NCI-H146 treated with DMSO at 0.1 percent for 48 hours (cell line): ENCODE measurements at regions not wholly inside any gene's neighbourhood (a gene's known extent, or its start where the extent isn't known, plus 50 kb on each side); places are given as distances from the start of the nearest gene placed in this dataset.

ENCODE experiments used
- DNase-seq: peaks from one replicate; lab custom pipeline; 2025; ENCODE audit not compliant: unreplicated experiment; lab: John Stamatoyannopoulos, UW

- DNase-seq = no peak
These were observed 148.2 kb upstream of the MOCS1 start for GRCh38 chr6:40082278-40083043.

GRCh38 chr6:40077736-40078135 lies 143.5 kb upstream of the MOCS1 start:
- DNase-seq = no peak

GRCh38 chr6:40077315-40077714 lies 143.1 kb upstream of the MOCS1 start:
- no peak for DNase-seq

- DNase-seq = no peak
These were observed 140.9 kb upstream of the MOCS1 start for GRCh38 chr6:40075056-40075590.

GRCh38 chr6:40074306-40075055 lies 140.2 kb upstream of the MOCS1 start:
- no peak for DNase-seq

- no peak for DNase-seq
These were observed 132.1 kb upstream of the MOCS1 start for GRCh38 chr6:40066372-40066771.

GRCh38 chr6:40056865-40057264 lies 122.6 kb upstream of the MOCS1 start:
- DNase-seq = no peak

- DNase-seq = no peak
These were observed 120.3 kb upstream of the MOCS1 start for GRCh38 chr6:40054602-40055001.

- no peak for DNase-seq
These were observed 119.9 kb upstream of the MOCS1 start for GRCh38 chr6:40054186-40054585.

- no peak for DNase-seq
These were observed 114.9 kb upstream of the MOCS1 start for GRCh38 chr6:40049128-40049527.

GRCh38 chr6:40044196-40044595 lies 109.9 kb upstream of the MOCS1 start:
- no peak for DNase-seq

GRCh38 chr6:40042232-40042631 lies 108.0 kb upstream of the MOCS1 start:
- no peak for DNase-seq

- DNase-seq = no peak
These were observed 104.8 kb upstream of the MOCS1 start for GRCh38 chr6:40039042-40039441.

GRCh38 chr6:40038626-40039025 lies 104.4 kb upstream of the MOCS1 start:
- no peak for DNase-seq

- no peak for DNase-seq
These were observed 103.0 kb upstream of the MOCS1 start for GRCh38 chr6:40037271-40037670.

- DNase-seq = no peak
These were observed 101.9 kb upstream of the MOCS1 start for GRCh38 chr6:40036186-40036585.

GRCh38 chr6:40028449-40028848 lies 94.2 kb upstream of the MOCS1 start:
- no peak for DNase-seq

GRCh38 chr6:40022867-40023266 lies 88.6 kb upstream of the MOCS1 start:
- DNase-seq = no peak

GRCh38 chr6:40020166-40020565 lies 85.9 kb upstream of the MOCS1 start:
- no peak for DNase-seq

GRCh38 chr6:40015530-40015929 lies 81.3 kb upstream of the MOCS1 start:
- no peak for DNase-seq

- no peak for DNase-seq
These were observed 77.6 kb upstream of the MOCS1 start for GRCh38 chr6:40011844-40012243.

GRCh38 chr6:40000964-40001515 lies 66.8 kb upstream of the MOCS1 start:
- no peak for DNase-seq
